ENCODE measurements at regions not wholly inside any gene's neighbourhood (a gene's known extent, or its start where the extent isn't known, plus 50 kb on each side); places are given as distances from the start of the nearest gene placed in this dataset.

DNA sequence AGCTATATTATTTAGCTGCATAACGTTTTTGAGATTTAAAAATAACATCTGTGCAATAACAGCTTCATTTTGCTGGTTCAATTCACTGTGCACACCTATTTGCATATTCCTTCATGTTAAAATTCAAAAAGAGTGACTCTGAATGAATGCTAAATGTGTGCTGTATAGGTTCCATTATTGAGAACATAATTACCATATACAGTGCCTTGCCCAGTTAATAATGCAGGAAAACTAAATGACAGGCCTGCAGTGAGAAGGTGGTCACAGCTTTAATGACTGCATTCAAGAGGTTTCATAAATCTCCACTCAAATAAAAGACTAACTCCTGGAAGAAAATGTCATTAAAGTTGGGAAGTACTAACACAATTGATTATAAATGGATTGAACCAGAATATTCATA, 1183.2 kb upstream of the ADGRL3 start:
- H3K27ac Mint-ChIP-seq (ENCODE audit: unreplicated experiment): no peak overlapping the region
- TF ChIP-seq, protein P1, sequence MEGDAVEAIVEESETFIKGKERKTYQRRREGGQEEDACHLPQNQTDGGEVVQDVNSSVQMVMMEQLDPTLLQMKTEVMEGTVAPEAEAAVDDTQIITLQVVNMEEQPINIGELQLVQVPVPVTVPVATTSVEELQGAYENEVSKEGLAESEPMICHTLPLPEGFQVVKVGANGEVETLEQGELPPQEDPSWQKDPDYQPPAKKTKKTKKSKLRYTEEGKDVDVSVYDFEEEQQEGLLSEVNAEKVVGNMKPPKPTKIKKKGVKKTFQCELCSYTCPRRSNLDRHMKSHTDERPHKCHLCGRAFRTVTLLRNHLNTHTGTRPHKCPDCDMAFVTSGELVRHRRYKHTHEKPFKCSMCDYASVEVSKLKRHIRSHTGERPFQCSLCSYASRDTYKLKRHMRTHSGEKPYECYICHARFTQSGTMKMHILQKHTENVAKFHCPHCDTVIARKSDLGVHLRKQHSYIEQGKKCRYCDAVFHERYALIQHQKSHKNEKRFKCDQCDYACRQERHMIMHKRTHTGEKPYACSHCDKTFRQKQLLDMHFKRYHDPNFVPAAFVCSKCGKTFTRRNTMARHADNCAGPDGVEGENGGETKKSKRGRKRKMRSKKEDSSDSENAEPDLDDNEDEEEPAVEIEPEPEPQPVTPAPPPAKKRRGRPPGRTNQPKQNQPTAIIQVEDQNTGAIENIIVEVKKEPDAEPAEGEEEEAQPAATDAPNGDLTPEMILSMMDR (IDR thresholded peaks at IDR 0.05; ENCODE audit: partially characterized antibody, unreplicated experiment): no peak
- H3K4me3 Mint-ChIP-seq (ENCODE audit: unreplicated experiment): no peak overlapping the region
- no peak for DNase-seq
- no peaks in the 10 kb centered on the region for H3K4me1 Mint-ChIP-seq (ENCODE audit: low read depth, unreplicated experiment)
- H3K9me3 Mint-ChIP-seq (ENCODE audit: unreplicated experiment): peaks cover 2% of the 10 kb centered on the region
- no peaks in the 10 kb centered on the region for H3K36me3 Mint-ChIP-seq (ENCODE audit: unreplicated experiment)
- H3K27me3 Mint-ChIP-seq (ENCODE audit: unreplicated experiment): no peaks in the 10 kb centered on the region

DNA sequence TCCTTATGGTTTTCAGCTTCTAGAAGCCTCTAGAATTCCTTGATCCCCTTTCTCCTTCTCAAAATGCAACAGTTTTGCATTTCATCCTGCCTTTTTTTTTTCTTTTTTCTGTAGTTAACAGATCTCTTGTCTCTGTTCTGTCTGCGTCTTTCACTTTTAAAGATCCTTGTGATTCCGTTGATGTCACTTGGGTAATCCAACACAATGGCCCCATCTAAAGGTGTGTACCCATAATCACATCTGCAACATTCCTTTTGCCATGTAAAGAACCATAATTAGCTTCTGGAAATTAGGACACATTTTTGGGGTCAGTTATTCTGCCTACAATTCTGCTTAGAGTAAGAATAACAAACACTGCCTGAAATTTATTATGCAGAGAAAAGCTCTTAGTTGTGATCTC, 1180.9 kb upstream of the ADGRL3 start:
- Mint-ChIP-seq H3K4me3 (ENCODE audit: unreplicated experiment) (no peak overlapping the region), H3K4me1 (ENCODE audit: low read depth, unreplicated experiment) (no peaks in the 10 kb centered on the region), H3K9me3 (ENCODE audit: unreplicated experiment) (peaks cover 2% of the 10 kb centered on the region), H3K36me3 (ENCODE audit: unreplicated experiment) (no peaks in the 10 kb centered on the region), H3K27me3 (ENCODE audit: unreplicated experiment) (no peaks in the 10 kb centered on the region), H3K27ac (ENCODE audit: unreplicated experiment) (no peak overlapping the region)
- DNase-seq: no peak
- TF ChIP-seq, protein P1 (IDR thresholded peaks at IDR 0.05; ENCODE audit: partially characterized antibody, unreplicated experiment): no peak

DNA sequence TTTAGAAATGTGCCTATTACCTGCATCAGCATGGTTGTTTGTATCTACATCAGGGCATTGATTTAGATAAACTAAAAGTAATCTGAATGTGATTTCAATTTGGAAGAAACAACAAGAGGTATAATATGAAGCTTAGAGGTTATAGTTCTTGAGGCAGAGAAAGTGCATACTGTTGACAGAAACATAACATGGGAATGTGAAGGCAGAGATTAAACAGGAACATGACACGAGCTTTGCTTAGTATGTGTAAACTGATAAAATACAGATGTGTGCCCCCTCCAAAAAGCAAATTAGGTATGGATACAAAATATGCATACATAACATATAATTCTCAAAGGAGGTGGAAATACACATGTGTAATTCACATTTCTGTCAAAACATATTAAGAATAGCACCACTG, 1180.2 kb upstream of the ADGRL3 start:
- no peaks in the 10 kb centered on the region for H3K4me1 Mint-ChIP-seq (ENCODE audit: low read depth, unreplicated experiment)
- TF ChIP-seq, protein P1 (IDR thresholded peaks at IDR 0.05; ENCODE audit: partially characterized antibody, unreplicated experiment): no peak
- H3K36me3 Mint-ChIP-seq (ENCODE audit: unreplicated experiment): no peaks in the 10 kb centered on the region
- no peaks in the 10 kb centered on the region for H3K27me3 Mint-ChIP-seq (ENCODE audit: unreplicated experiment)
- H3K4me3 Mint-ChIP-seq (ENCODE audit: unreplicated experiment): no peak overlapping the region
- H3K9me3 Mint-ChIP-seq (ENCODE audit: unreplicated experiment): peaks cover 2% of the 10 kb centered on the region
- no peak for DNase-seq
- no peak overlapping the region for H3K27ac Mint-ChIP-seq (ENCODE audit: unreplicated experiment)

DNA sequence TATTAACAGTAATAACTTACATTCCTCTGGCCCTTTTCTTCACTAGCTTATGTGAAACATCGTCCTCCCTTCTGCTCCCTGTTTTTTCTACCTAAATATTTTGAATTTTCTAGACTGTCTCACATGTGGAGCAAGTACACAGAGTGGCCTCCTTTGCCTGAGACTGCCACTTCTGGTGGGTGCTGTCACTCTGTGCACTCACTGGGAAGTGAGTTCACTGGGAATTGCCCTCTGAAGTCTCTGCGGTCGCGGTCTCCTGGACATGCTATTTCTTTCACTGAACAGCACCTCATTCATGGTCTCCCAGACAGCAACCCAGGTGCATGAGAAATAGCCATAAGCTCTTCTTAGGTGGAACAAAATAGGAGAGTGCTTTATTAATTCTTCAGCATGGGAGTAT, 1179.7 kb upstream of the ADGRL3 start:
- TF ChIP-seq, protein P1 (IDR thresholded peaks at IDR 0.05; ENCODE audit: partially characterized antibody, unreplicated experiment): no peak
- Mint-ChIP-seq H3K27me3 (ENCODE audit: unreplicated experiment) (no peaks in the 10 kb centered on the region), H3K4me3 (ENCODE audit: unreplicated experiment) (no peak overlapping the region), H3K36me3 (ENCODE audit: unreplicated experiment) (no peaks in the 10 kb centered on the region), H3K4me1 (ENCODE audit: low read depth, unreplicated experiment) (no peaks in the 10 kb centered on the region), H3K27ac (ENCODE audit: unreplicated experiment) (no peak overlapping the region), H3K9me3 (ENCODE audit: unreplicated experiment) (peaks cover 2% of the 10 kb centered on the region)
- DNase-seq: no peak

DNA sequence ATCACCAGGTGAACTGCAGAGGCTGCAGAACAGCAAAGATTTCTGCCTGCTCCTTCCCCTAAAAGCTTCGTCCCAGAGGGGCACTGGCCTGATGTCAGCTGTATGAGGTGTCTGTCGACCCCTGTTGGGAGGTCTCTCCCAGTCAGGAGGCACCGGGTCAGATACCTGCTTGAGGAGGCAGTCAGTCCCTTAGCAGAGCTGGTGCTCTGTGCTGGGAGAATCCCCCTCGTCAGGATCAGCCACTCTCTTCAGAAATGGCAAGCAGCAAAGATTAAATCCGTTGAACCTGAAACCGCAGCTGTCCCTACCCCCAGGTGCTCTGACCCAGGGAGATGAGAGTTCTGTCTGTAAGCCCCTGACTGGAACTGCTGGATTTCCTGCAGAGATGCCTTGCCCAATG, 1166.3 kb upstream of the ADGRL3 start:
- Mint-ChIP-seq H3K27ac (ENCODE audit: unreplicated experiment) (no peak overlapping the region), H3K9me3 (ENCODE audit: unreplicated experiment) (no peaks in the 10 kb centered on the region), H3K36me3 (ENCODE audit: unreplicated experiment) (no peaks in the 10 kb centered on the region), H3K27me3 (ENCODE audit: unreplicated experiment) (no peaks in the 10 kb centered on the region), H3K4me1 (ENCODE audit: low read depth, unreplicated experiment) (no peaks in the 10 kb centered on the region), H3K4me3 (ENCODE audit: unreplicated experiment) (no peak overlapping the region)
- TF ChIP-seq, protein P1 (IDR thresholded peaks at IDR 0.05; ENCODE audit: partially characterized antibody, unreplicated experiment): no peak
- DNase-seq: no peak
